T-helper 2 cell treated with Interferon-gamma antibody and Interleukin-4, amounts not matched to agents 5 μg/mL and 100 μg/mL, for 36 hours (primary cell): ENCODE measurements at regions not wholly inside any gene's neighbourhood (a gene's known extent, or its start where the extent isn't known, plus 50 kb on each side); places are given as distances from the start of the nearest gene placed in this dataset.

Source experiments
- DNase-seq: peaks from one replicate; pipeline ENCODE4 v3.0.0; 2021; ENCODE audit warnings: low spot score
- H3K27ac Mint-ChIP-seq: one replicate; pipeline ENCODE4 v1.8.0; 2021; ENCODE audit warnings: mild to moderate bottlenecking, mixed read lengths
- H3K27me3 Mint-ChIP-seq: one replicate; pipeline ENCODE4 v1.8.0; 2021; ENCODE audit warnings: low read depth, mixed read lengths
- H3K36me3 Mint-ChIP-seq: one replicate; pipeline ENCODE4 v1.8.0; 2021; ENCODE audit warnings: low read depth, mixed read lengths
- H3K4me1 Mint-ChIP-seq: one replicate; pipeline ENCODE4 v1.8.0; 2021; ENCODE audit warnings: low read depth, mixed read lengths
- H3K4me3 Mint-ChIP-seq: one replicate; pipeline ENCODE4 v1.8.0; 2022; ENCODE audit warnings: mild to moderate bottlenecking, moderate library complexity, mixed read lengths
- H3K9me3 Mint-ChIP-seq: one replicate; pipeline ENCODE4 v1.8.0; 2021; ENCODE audit warnings: mixed read lengths

- Mint-ChIP-seq H3K4me1 (no peaks in the 10 kb centered on the region), H3K27ac (no peak overlapping the region), H3K9me3 (no peaks in the 10 kb centered on the region), H3K4me3 (no peak overlapping the region), H3K36me3 (no peaks in the 10 kb centered on the region), H3K27me3 (peaks cover 4% of the 10 kb centered on the region)
- DNase-seq = no peak
Measured at GRCh38 chr14:105843444-105844046, 317.2 kb downstream of the TMEM121 start.

- no peaks in the 10 kb centered on the region for H3K4me1 Mint-ChIP-seq
- H3K9me3 Mint-ChIP-seq = no peaks in the 10 kb centered on the region
- no peaks in the 10 kb centered on the region for H3K36me3 Mint-ChIP-seq
- no peak overlapping the region for H3K27ac Mint-ChIP-seq
- H3K27me3 Mint-ChIP-seq = peaks cover 4% of the 10 kb centered on the region
- no peak overlapping the region for H3K4me3 Mint-ChIP-seq
- DNase-seq = no peak
Measured at GRCh38 chr14:105844047-105844630, 317.8 kb downstream of the TMEM121 start.

GRCh38 chr14:105844810-105845724 is 318.7 kb downstream of the TMEM121 start:
- Mint-ChIP-seq H3K27ac (no peak overlapping the region), H3K36me3 (no peaks in the 10 kb centered on the region), H3K4me3 (no peak overlapping the region), H3K9me3 (no peaks in the 10 kb centered on the region), H3K27me3 (peaks cover 4% of the 10 kb centered on the region), H3K4me1 (no peaks in the 10 kb centered on the region)
- DNase-seq = no peak

GRCh38 chr14:105845725-105846309 is 319.4 kb downstream of the TMEM121 start:
- Mint-ChIP-seq H3K36me3 (no peaks in the 10 kb centered on the region), H3K27ac (no peak overlapping the region), H3K9me3 (no peaks in the 10 kb centered on the region), H3K4me1 (no peaks in the 10 kb centered on the region), H3K4me3 (no peak overlapping the region), H3K27me3 (peaks cover 4% of the 10 kb centered on the region)
- DNase-seq = no peak

- Mint-ChIP-seq H3K9me3 (no peaks in the 10 kb centered on the region), H3K4me3 (no peak overlapping the region), H3K36me3 (no peaks in the 10 kb centered on the region), H3K27me3 (peaks cover 4% of the 10 kb centered on the region), H3K27ac (no peak overlapping the region), H3K4me1 (no peaks in the 10 kb centered on the region)
- no peak for DNase-seq
Measured at GRCh38 chr14:105846312-105846711, 319.9 kb downstream of the TMEM121 start.

GRCh38 chr14:105847400-105847799 is 321.0 kb downstream of the TMEM121 start:
- no peaks in the 10 kb centered on the region for H3K27me3 Mint-ChIP-seq
- no peaks in the 10 kb centered on the region for H3K4me1 Mint-ChIP-seq
- no peak overlapping the region for H3K27ac Mint-ChIP-seq
- H3K4me3 Mint-ChIP-seq = no peak overlapping the region
- DNase-seq = no peak
- no peaks in the 10 kb centered on the region for H3K9me3 Mint-ChIP-seq
- H3K36me3 Mint-ChIP-seq = no peaks in the 10 kb centered on the region

GRCh38 chr14:105848570-105848969 is 322.2 kb downstream of the TMEM121 start:
- Mint-ChIP-seq H3K9me3 (no peaks in the 10 kb centered on the region), H3K27ac (no peak overlapping the region), H3K4me1 (no peaks in the 10 kb centered on the region), H3K27me3 (no peaks in the 10 kb centered on the region), H3K4me3 (no peak overlapping the region), H3K36me3 (peaks cover 2% of the 10 kb centered on the region)
- DNase-seq = no peak

- H3K36me3 Mint-ChIP-seq = peaks cover 5% of the 10 kb centered on the region
- H3K4me3 Mint-ChIP-seq = no peak overlapping the region
- no peaks in the 10 kb centered on the region for H3K4me1 Mint-ChIP-seq
- H3K27ac Mint-ChIP-seq = no peak overlapping the region
- H3K27me3 Mint-ChIP-seq = no peaks in the 10 kb centered on the region
- no peak for DNase-seq
- H3K9me3 Mint-ChIP-seq = no peaks in the 10 kb centered on the region
Measured at GRCh38 chr14:105849933-105850626, 323.7 kb downstream of the TMEM121 start.

- Mint-ChIP-seq H3K4me1 (peaks cover 2% of the 10 kb centered on the region), H3K27me3 (no peaks in the 10 kb centered on the region), H3K9me3 (no peaks in the 10 kb centered on the region), H3K36me3 (peaks cover 8% of the 10 kb centered on the region), H3K4me3 (no peak overlapping the region), H3K27ac (no peak overlapping the region)
- DNase-seq = no peak
Measured at GRCh38 chr14:105850853-105851581, 324.6 kb downstream of the TMEM121 start.

- peak; percentile 2 for DNase-seq
- no peaks in the 10 kb centered on the region for H3K9me3 Mint-ChIP-seq
- H3K4me1 Mint-ChIP-seq = peaks cover 5% of the 10 kb centered on the region
- H3K4me3 Mint-ChIP-seq = no peak overlapping the region
- peaks cover 8% of the 10 kb centered on the region for H3K36me3 Mint-ChIP-seq
- no peak overlapping the region for H3K27ac Mint-ChIP-seq
- H3K27me3 Mint-ChIP-seq = no peaks in the 10 kb centered on the region
Measured at GRCh38 chr14:105851716-105852377, 325.5 kb downstream of the TMEM121 start.

GRCh38 chr14:105852378-105853088 is 326.1 kb downstream of the TMEM121 start:
- Mint-ChIP-seq H3K4me3 (no peak overlapping the region), H3K36me3 (peaks cover 8% of the 10 kb centered on the region), H3K27me3 (no peaks in the 10 kb centered on the region), H3K27ac (no peak overlapping the region), H3K4me1 (peaks cover 9% of the 10 kb centered on the region), H3K9me3 (no peaks in the 10 kb centered on the region)
- DNase-seq = no peak

GRCh38 chr14:105853089-105853906 is 326.9 kb downstream of the TMEM121 start:
- Mint-ChIP-seq H3K9me3 (no peaks in the 10 kb centered on the region), H3K27me3 (no peaks in the 10 kb centered on the region), H3K27ac (peak overlapping the region; percentile 1), H3K4me3 (no peak overlapping the region), H3K4me1 (peaks cover 13% of the 10 kb centered on the region), H3K36me3 (peaks cover 8% of the 10 kb centered on the region)
- DNase-seq = no peak
